Tibial nerve (tissue), 4 donors: ENCODE measurements at regions not wholly inside any gene's neighbourhood (a gene's known extent, or its start where the extent isn't known, plus 50 kb on each side); places are given as distances from the start of the nearest gene placed in this dataset.
"Not testable (repeated sequence)": the region's sequence is repeated elsewhere in the genome, so short reads cannot be mapped to it uniquely, and the experiment has no call there.

Source experiments
- DNase-seq, 2 donors: peaks; one replicate each; pipeline ENCODE4 v3.0.0-alpha.2; 2019; ENCODE audit warnings: low spot score in 2 of 2
- H3K27ac ChIP-seq, 4 donors: fragments of 200-600 bp; sonication (generic) in 3 of 4; one replicate each; pipeline ENCODE4 v1.5.1; 2017 to 2019; ENCODE audit warnings: mild to moderate bottlenecking in 1 of 4
- H3K27me3 ChIP-seq, 2 donors: fragments of 200-600 bp; sonication (generic) in 1 of 2; one replicate each; pipeline versions ENCODE4 v1.5.1 to v1.6.0; 2017 to 2019
- H3K36me3 ChIP-seq, 3 donors: fragments of 200-600 bp; sonication (generic); one replicate each; pipeline ENCODE4 v1.5.1; 2018 to 2019
- H3K4me1 ChIP-seq, 4 donors: fragments of 200-600 bp; sonication (generic) in 3 of 4; one replicate each; pipeline ENCODE4 v1.5.1; 2017 to 2019
- H3K4me3 ChIP-seq, 4 donors: fragments of 200-600 bp; sonication (generic) in 3 of 4; one replicate each; pipeline ENCODE4 v1.5.1; 2017 to 2019; ENCODE audit warnings: mild to moderate bottlenecking in 1 of 4, moderate library complexity in 1 of 4
- H3K9me3 ChIP-seq, 4 donors: fragments of 200-600 bp; sonication (generic) in 3 of 4; one replicate each; pipeline ENCODE4 v1.5.1; 2017 to 2019
- CTCF ChIP-seq, 5 experiments: fragments of 200-600 bp in 3 of 5; fragments of 450-650 bp in 2 of 5; sonication (generic) in 3 of 5; IDR thresholded peaks; one replicate each; pipeline ENCODE4 v1.5.1; 2016 to 2019; ENCODE audit warnings: antibody characterized with exemption in 5 of 5, mild to moderate bottlenecking in 3 of 5, moderate library complexity in 2 of 5
- EP300 ChIP-seq, 2 donors: sonication (generic); formaldehyde crosslinking; IDR thresholded peaks; one replicate each; pipeline ENCODE4 v1.6.1; 2017; ENCODE audit warnings: antibody characterized with exemption in 2 of 2, mild to moderate bottlenecking in 1 of 2
- POLR2A ChIP-seq, 2 donors: fragments of 450-650 bp; IDR thresholded peaks; one replicate each; pipeline ENCODE4 v1.6.1; 2017; ENCODE audit warnings: antibody characterized with exemption in 2 of 2, mild to moderate bottlenecking in 2 of 2, moderate library complexity in 2 of 2
- WGBS, 2 donors: methylation state at CpG; one replicate each; pipeline ENCODE4 v1.1.5; 2018; 5-methylcytosine and 5-hydroxymethylcytosine counted together

- Histone ChIP-seq H3K27me3 (no peaks in the 10 kb centered on the region), H3K4me1 (no peaks in the 10 kb centered on the region), H3K36me3 (no peaks in the 10 kb centered on the region), H3K4me3 (no peak overlapping the region), H3K9me3 (peaks cover 0 to 5% (median 0%) of the 10 kb centered on the region in 4 donors), H3K27ac (no peak overlapping the region)
- WGBS, 2 donors, result 65 to 69% methylated on average over 13 to 16 of the region's 16 CpGs
- no peak for TF ChIP-seq POLR2A (IDR thresholded peaks at IDR 0.05)
- no peak for TF ChIP-seq EP300 (IDR thresholded peaks at IDR 0.05)
- no peak for TF ChIP-seq CTCF (IDR thresholded peaks at IDR 0.05)
- no peak for DNase-seq
These were observed 99.4 kb downstream of the TNFRSF13B start for GRCh38 chr17:16872351-16873173.

- DNase-seq, H3K9me3 ChIP-seq, H3K4me1 ChIP-seq, H3K4me3 ChIP-seq, H3K27ac ChIP-seq, H3K36me3 ChIP-seq, H3K27me3 ChIP-seq: not testable (repeated sequence)
- 84 to 88% methylated on average over 12 to 14 of the region's 17 CpGs for WGBS, 2 donors
These were observed 100.3 kb downstream of the TNFRSF13B start for GRCh38 chr17:16871446-16872190.

- DNase-seq, result no peak
- Histone ChIP-seq H3K4me3 (no peak overlapping the region), H3K36me3 (no peaks in the 10 kb centered on the region), H3K9me3 (no peaks in the 10 kb centered on the region), H3K27ac (no peak overlapping the region), H3K27me3 (no peaks in the 10 kb centered on the region), H3K4me1 (no peaks in the 10 kb centered on the region)
- TF ChIP-seq EP300 (IDR thresholded peaks at IDR 0.05), result no peak
- TF ChIP-seq POLR2A (IDR thresholded peaks at IDR 0.05), result no peak
- TF ChIP-seq CTCF (IDR thresholded peaks at IDR 0.05), result no peak
- WGBS, 2 donors, result 77 to 83% methylated on average over 23 to 24 of the region's 26 CpGs
These were observed 101.4 kb downstream of the TNFRSF13B start for GRCh38 chr17:16870253-16871245.

GRCh38 chr17:16869531-16870252 lies 102.2 kb downstream of the TNFRSF13B start:
- not testable (repeated sequence) for H3K36me3 ChIP-seq, H3K4me3 ChIP-seq, H3K9me3 ChIP-seq, H3K27ac ChIP-seq, H3K27me3 ChIP-seq, DNase-seq, H3K4me1 ChIP-seq
- 81 to 90% methylated on average over 10 of the region's 11 CpGs for WGBS, 2 donors

- WGBS, 2 donors, result 86 to 91% methylated on average over 13 of the region's 13 CpGs
- H3K27ac ChIP-seq, H3K27me3 ChIP-seq, H3K36me3 ChIP-seq, H3K4me3 ChIP-seq, H3K9me3 ChIP-seq, H3K4me1 ChIP-seq, DNase-seq: not testable (repeated sequence)
These were observed 103.3 kb downstream of the TNFRSF13B start for GRCh38 chr17:16868616-16869015.

GRCh38 chr17:16867545-16867944 lies 104.4 kb downstream of the TNFRSF13B start:
- 40 to 83% methylated on average over 1 to 2 of the region's 5 CpGs for WGBS, 2 donors
- not testable (repeated sequence) for H3K27ac ChIP-seq, H3K9me3 ChIP-seq, H3K27me3 ChIP-seq, H3K36me3 ChIP-seq, H3K4me1 ChIP-seq, DNase-seq, H3K4me3 ChIP-seq

- H3K4me3 ChIP-seq, H3K27me3 ChIP-seq, H3K27ac ChIP-seq, H3K4me1 ChIP-seq, H3K36me3 ChIP-seq, DNase-seq, H3K9me3 ChIP-seq: not testable (repeated sequence)
- WGBS, 2 donors, result 83 to 85% methylated on average over 6 of the region's 6 CpGs
These were observed 105.1 kb downstream of the TNFRSF13B start for GRCh38 chr17:16866841-16867240.
